ENCODE measurements at regions not wholly inside any gene's neighbourhood (a gene's known extent, or its start where the extent isn't known, plus 50 kb on each side); places are given as distances from the start of the nearest gene placed in this dataset.

- TF ChIP-seq CEBPZ (IDR thresholded peaks at IDR 0.05; ENCODE audit: low read depth, low read length) (no peak), IRF5 (IDR thresholded peaks at IDR 0.05; ENCODE audit: borderline replicate concordance) (no peak), DPF2 (IDR thresholded peaks at IDR 0.05) (no peak), HSF1 (IDR thresholded peaks at IDR 0.05; ENCODE audit: low read depth, low read length) (no peak), FOS (IDR thresholded peaks at IDR 0.05; ENCODE audit: borderline replicate concordance, extremely low read depth, insufficient read length) (no peak), SMAD5 (IDR thresholded peaks at IDR 0.05; ENCODE audit: low read depth) (no peak), CTCF (IDR thresholded peaks at IDR 0.05 in 2 of 3, conservative IDR thresholded peaks at IDR 0.05 in 1 of 3; ENCODE audit: control insufficient read depth in 2 of 3, extremely low read depth in 1 of 3, insufficient read depth in 1 of 3, low read depth in 3 of 3, low read length in 3 of 3) (no peak), EGR1 (IDR thresholded peaks at IDR 0.05; ENCODE audit: borderline replicate concordance in 1 of 2, low read depth in 2 of 2, low read length in 2 of 2) (no peak), KDM1A (IDR thresholded peaks at IDR 0.05; ENCODE audit: borderline replicate concordance) (no peak), ESRRA (IDR thresholded peaks at IDR 0.05; ENCODE audit: low read length) (no peak), WRNIP1 (IDR thresholded peaks at IDR 0.05; ENCODE audit: borderline replicate concordance, low read depth, low read length) (no peak), SMC3 (IDR thresholded peaks at IDR 0.05; ENCODE audit: borderline replicate concordance, low read length) (no peak), FOXM1 (IDR thresholded peaks at IDR 0.05; ENCODE audit: low read depth, low read length) (peak; percentile 55; the same call in 1 of the 2 replicates), MEF2B (IDR thresholded peaks at IDR 0.05; ENCODE audit: partially characterized antibody, poor library complexity, severe bottlenecking) (peak; percentile 77), E4F1 (IDR thresholded peaks at IDR 0.05; ENCODE audit: borderline replicate concordance, partially characterized antibody) (no peak), BCL11A (IDR thresholded peaks at IDR 0.05; ENCODE audit: low read depth, low read length) (no peak), SP1 (IDR thresholded peaks at IDR 0.05; ENCODE audit: low read depth, low read length) (no peak), ZNF274 (IDR thresholded peaks at IDR 0.05; ENCODE audit: insufficient read depth, insufficient read length) (no peak)
These were observed 113.6 kb downstream of the GLUD2 start (continued) for GRCh38 chrX:121160987-121161386.

Measured in GM12878 (cell line).